ENCODE measurements at regions not wholly inside any gene's neighbourhood (a gene's known extent, or its start where the extent isn't known, plus 50 kb on each side); places are given as distances from the start of the nearest gene placed in this dataset.

DNA sequence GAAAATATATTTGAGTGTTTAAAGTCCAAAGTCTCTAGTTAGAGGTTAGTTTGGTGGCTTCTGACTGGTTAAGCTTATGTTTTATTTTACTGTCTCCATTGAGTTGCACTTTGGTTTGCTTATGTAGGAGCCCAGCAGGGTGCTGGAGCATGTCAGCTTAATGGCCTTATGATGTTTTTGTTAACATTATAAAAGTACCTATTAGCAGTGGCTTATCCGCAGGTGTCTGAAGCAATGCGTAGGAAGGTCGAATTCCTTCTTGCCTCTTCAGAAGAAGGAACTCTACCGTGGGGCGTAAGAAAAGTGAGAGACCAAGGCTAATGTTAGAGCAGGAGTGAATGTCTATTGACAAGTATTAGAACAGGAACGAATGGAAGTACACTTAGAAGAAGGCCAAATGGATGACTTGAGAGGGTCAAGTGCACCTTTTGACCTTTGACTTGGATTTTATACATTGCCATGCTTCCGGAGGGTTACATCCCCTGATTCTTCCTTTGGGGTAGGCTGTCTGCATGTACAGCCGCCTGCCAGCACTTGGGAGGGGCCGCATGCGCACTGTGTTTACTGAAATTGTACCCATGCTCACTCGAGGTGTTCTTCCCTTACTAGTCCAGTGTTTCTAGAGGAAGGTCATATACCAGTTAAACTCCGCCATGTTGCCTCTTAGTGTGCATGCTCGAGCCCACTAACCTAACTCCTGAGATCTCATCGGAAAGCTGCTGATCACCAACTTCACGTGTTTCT, 793.9 kb upstream of the PCDH9 start:
- ATAC-seq = no peak
- TF ChIP-seq ZC3H10 (CRISPR knock-in tag; IDR thresholded peaks at IDR 0.05) (no peak), ISL1 (CRISPR knock-in tag; IDR thresholded peaks at IDR 0.05) (no peak), TOX (CRISPR knock-in tag; IDR thresholded peaks at IDR 0.05; ENCODE audit: borderline replicate concordance) (no peak), BACH2 (CRISPR knock-in tag; IDR thresholded peaks at IDR 0.05; ENCODE audit: borderline replicate concordance) (no peak), ZFP3 (CRISPR knock-in tag; IDR thresholded peaks at IDR 0.05) (no peak), PPARA (CRISPR knock-in tag; IDR thresholded peaks at IDR 0.05; ENCODE audit: borderline replicate concordance) (no peak)
- TF ChIP-seq, protein P1, sequence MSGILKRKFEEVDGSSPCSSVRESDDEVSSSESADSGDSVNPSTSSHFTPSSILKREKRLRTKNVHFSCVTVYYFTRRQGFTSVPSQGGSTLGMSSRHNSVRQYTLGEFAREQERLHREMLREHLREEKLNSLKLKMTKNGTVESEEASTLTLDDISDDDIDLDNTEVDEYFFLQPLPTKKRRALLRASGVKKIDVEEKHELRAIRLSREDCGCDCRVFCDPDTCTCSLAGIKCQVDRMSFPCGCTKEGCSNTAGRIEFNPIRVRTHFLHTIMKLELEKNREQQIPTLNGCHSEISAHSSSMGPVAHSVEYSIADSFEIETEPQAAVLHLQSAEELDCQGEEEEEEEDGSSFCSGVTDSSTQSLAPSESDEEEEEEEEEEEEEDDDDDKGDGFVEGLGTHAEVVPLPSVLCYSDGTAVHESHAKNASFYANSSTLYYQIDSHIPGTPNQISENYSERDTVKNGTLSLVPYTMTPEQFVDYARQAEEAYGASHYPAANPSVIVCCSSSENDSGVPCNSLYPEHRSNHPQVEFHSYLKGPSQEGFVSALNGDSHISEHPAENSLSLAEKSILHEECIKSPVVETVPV (CRISPR knock-in tag; IDR thresholded peaks at IDR 0.05) = no peak

DNA sequence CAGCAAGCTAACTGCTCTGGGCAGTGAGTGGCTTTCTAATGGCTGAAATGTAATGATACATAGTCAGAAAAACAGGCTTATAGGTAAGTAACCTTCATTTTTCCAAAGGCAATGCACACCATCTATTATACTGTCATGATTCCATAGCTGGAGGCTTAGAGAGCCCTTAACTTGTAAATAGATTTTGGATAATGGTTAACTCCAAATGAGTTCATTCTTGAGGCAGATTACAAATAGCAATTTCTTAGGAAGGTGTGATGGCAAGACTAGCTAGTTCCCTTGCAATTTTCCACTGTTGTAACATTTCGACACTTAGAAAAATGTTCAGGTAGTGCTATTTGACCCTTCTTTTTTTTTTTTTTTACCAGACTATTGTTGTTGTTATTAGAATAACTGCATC, 789.8 kb upstream of the PCDH9 start:
- TF ChIP-seq TCF4 (CRISPR knock-in tag; IDR thresholded peaks at IDR 0.05; ENCODE audit: borderline replicate concordance) (no peak), ZNF565 (CRISPR knock-in tag; conservative IDR thresholded peaks at IDR 0.05; ENCODE audit: low read depth) (no peak), TOX (CRISPR knock-in tag; IDR thresholded peaks at IDR 0.05; ENCODE audit: borderline replicate concordance) (no peak), OSR1 (CRISPR knock-in tag; IDR thresholded peaks at IDR 0.05) (no peak)
- TF ChIP-seq, protein P2, sequence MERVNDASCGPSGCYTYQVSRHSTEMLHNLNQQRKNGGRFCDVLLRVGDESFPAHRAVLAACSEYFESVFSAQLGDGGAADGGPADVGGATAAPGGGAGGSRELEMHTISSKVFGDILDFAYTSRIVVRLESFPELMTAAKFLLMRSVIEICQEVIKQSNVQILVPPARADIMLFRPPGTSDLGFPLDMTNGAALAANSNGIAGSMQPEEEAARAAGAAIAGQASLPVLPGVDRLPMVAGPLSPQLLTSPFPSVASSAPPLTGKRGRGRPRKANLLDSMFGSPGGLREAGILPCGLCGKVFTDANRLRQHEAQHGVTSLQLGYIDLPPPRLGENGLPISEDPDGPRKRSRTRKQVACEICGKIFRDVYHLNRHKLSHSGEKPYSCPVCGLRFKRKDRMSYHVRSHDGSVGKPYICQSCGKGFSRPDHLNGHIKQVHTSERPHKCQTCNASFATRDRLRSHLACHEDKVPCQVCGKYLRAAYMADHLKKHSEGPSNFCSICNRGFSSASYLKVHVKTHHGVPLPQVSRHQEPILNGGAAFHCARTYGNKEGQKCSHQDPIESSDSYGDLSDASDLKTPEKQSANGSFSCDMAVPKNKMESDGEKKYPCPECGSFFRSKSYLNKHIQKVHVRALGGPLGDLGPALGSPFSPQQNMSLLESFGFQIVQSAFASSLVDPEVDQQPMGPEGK (CRISPR knock-in tag; IDR thresholded peaks at IDR 0.05; ENCODE audit: borderline replicate concordance) = no peak
- no peak for ATAC-seq

DNA sequence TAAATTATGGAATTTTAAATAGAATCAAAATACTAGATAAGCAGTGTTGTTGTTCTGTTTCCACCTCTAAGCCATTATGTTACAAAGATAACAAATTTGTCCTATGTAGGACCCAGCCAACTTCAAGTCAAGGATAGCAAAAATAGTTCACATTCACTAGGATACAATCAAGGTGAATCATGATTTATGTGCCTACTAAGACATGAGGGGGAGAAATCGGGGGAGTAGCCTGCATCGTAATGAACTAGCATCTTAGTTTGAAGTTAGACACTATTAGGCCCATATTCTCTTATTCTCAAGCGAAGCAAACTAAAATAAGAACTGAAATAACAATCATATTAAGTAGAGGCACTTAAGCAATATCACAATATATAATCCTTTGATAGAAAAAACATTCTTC, 779.4 kb upstream of the PCDH9 start:
- no peak for ATAC-seq
- TF ChIP-seq ZC3H10 (CRISPR knock-in tag; IDR thresholded peaks at IDR 0.05) (no peak), ISL1 (CRISPR knock-in tag; IDR thresholded peaks at IDR 0.05) (no peak), GLIS3 (CRISPR knock-in tag; IDR thresholded peaks at IDR 0.05) (no peak), SNAI2 (CRISPR knock-in tag; IDR thresholded peaks at IDR 0.05) (no peak)
- TF ChIP-seq, protein P3, sequence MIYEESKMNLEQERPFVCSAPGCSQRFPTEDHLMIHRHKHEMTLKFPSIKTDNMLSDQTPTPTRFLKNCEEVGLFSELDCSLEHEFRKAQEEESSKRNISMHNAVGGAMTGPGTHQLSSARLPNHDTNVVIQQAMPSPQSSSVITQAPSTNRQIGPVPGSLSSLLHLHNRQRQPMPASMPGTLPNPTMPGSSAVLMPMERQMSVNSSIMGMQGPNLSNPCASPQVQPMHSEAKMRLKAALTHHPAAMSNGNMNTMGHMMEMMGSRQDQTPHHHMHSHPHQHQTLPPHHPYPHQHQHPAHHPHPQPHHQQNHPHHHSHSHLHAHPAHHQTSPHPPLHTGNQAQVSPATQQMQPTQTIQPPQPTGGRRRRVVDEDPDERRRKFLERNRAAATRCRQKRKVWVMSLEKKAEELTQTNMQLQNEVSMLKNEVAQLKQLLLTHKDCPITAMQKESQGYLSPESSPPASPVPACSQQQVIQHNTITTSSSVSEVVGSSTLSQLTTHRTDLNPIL (CRISPR knock-in tag; IDR thresholded peaks at IDR 0.05; ENCODE audit: low read depth) = no peak

DNA sequence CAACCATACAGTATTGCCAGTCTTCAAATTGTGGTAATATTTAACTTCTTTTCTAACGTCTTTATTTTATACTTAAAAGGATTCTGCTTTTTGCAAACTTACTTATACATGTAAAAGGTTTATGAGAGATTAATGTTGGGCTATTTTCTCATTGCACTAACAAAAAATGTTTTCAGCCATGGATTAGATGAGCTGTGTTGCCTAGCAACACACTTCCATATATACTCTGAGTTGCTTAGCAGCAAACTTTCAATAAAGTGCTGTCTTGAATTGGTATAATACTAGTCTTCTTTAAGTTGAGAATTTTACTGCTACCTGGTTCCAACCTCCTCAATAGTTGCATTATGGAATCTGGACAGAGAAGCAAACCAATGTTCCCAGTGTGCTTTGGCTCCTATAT, 777.4 kb upstream of the PCDH9 start:
- TF ChIP-seq, protein P4, sequence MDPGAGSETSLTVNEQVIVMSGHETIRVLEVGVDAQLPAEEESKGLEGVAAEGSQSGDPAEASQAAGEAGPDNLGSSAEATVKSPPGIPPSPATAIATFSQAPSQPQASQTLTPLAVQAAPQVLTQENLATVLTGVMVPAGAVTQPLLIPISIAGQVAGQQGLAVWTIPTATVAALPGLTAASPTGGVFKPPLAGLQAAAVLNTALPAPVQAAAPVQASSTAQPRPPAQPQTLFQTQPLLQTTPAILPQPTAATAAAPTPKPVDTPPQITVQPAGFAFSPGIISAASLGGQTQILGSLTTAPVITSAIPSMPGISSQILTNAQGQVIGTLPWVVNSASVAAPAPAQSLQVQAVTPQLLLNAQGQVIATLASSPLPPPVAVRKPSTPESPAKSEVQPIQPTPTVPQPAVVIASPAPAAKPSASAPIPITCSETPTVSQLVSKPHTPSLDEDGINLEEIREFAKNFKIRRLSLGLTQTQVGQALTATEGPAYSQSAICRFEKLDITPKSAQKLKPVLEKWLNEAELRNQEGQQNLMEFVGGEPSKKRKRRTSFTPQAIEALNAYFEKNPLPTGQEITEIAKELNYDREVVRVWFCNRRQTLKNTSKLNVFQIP (CRISPR knock-in tag; IDR thresholded peaks at IDR 0.05; ENCODE audit: borderline replicate concordance, low read depth) = no peak
- TF ChIP-seq ZC3H10 (CRISPR knock-in tag; IDR thresholded peaks at IDR 0.05) (no peak), PPARA (CRISPR knock-in tag; IDR thresholded peaks at IDR 0.05; ENCODE audit: borderline replicate concordance) (no peak), GLIS3 (CRISPR knock-in tag; IDR thresholded peaks at IDR 0.05) (no peak), SNAI2 (CRISPR knock-in tag; IDR thresholded peaks at IDR 0.05) (no peak), CSDC2 (CRISPR knock-in tag; IDR thresholded peaks at IDR 0.05) (no peak), ZFP3 (CRISPR knock-in tag; IDR thresholded peaks at IDR 0.05) (no peak), TOX (CRISPR knock-in tag; IDR thresholded peaks at IDR 0.05; ENCODE audit: borderline replicate concordance) (no peak), BACH2 (CRISPR knock-in tag; IDR thresholded peaks at IDR 0.05; ENCODE audit: borderline replicate concordance) (no peak), OSR1 (CRISPR knock-in tag; IDR thresholded peaks at IDR 0.05) (no peak), ZNF565 (CRISPR knock-in tag; conservative IDR thresholded peaks at IDR 0.05; ENCODE audit: low read depth) (no peak), RARB (CRISPR knock-in tag; IDR thresholded peaks at IDR 0.05) (no peak), ESRRG (CRISPR knock-in tag; IDR thresholded peaks at IDR 0.05) (no peak), ZNF8 (CRISPR knock-in tag; IDR thresholded peaks at IDR 0.05) (no peak), ZFP30 (CRISPR knock-in tag; IDR thresholded peaks at IDR 0.05) (no peak), ZNF70 (CRISPR knock-in tag; IDR thresholded peaks at IDR 0.05) (no peak)
- TF ChIP-seq, protein P1 (CRISPR knock-in tag; IDR thresholded peaks at IDR 0.05) = no peak
- TF ChIP-seq, protein P3 (CRISPR knock-in tag; IDR thresholded peaks at IDR 0.05; ENCODE audit: low read depth) = no peak
- ATAC-seq = no peak
